GM19395 (cell line): ENCODE measurements at regions not wholly inside any gene's neighbourhood (a gene's known extent, or its start where the extent isn't known, plus 50 kb on each side); places are given as distances from the start of the nearest gene placed in this dataset.

Source experiments
- ATAC-seq: cut with Tn5 transposase; IDR thresholded peaks from one replicate; pipeline ENCODE4 v1.9.1; 2021; ENCODE audit warnings: mild to moderate bottlenecking, moderate library complexity; ENCODE audit not compliant: unreplicated experiment

DNA sequence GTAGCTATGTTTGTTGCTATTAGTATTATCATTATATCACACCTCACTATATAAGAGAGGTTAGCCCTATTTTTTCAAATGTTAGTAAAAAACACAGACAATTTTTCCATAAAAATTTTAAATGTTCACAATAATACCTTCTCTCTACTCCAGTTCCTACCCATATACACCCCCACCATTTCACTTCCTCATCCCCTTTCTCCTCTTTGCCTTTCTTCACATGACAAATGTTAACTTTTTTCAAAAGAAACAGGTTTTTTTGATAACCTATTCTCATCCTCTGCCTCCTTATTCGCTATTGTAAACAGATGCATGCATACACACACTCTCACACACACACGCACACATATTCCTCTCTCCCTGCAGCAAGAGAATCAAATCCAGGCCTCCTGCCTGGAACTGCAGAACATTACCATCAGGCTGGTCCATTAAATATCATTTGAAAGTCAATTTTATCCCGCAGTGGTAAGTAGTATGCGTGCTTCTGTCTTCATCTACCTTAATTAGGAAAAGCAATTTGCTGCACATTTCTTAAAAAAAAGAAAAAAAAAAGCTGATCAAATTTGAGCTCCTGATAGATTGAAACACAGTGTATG, 55.5 kb downstream of the MID1IP1 start:
- ATAC-seq: no peak

DNA sequence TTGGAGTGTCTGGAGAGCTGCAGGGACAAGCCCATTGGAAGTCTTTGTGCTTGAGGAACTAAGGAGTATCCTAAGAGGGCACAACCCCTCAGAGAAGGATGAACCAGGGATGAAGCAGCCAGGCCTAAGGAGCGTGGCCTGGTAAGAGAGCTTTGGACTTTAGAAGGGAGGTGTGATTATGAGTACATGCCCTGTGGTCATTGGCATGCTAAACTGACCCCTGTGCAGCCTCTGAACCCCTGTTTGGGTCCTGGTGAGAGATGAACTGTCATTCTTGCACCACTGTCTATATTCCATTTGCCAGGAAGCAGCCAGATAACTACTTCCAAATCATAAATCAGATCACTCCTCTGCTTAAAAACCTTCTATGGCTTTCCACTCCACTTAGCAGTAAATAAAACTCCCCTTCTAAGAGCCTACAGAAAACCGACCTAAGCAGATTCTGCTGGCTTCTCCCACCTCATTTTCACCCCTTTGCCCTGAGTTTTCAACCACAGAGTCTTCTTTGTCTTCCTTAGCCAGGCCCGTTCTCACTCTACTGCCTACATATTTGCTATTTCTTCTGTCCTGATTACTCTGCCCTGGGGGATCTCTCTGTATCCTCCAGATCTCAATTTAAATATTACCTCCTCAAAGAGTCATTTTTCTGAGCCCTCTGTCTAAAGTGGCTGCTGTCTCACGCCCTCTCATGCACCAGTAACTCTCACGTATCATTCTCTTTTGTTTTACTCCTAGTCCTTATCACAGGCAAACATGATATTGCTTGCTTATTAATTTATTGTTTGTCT, 56.7 kb downstream of the MID1IP1 start:
- no peak for ATAC-seq

DNA sequence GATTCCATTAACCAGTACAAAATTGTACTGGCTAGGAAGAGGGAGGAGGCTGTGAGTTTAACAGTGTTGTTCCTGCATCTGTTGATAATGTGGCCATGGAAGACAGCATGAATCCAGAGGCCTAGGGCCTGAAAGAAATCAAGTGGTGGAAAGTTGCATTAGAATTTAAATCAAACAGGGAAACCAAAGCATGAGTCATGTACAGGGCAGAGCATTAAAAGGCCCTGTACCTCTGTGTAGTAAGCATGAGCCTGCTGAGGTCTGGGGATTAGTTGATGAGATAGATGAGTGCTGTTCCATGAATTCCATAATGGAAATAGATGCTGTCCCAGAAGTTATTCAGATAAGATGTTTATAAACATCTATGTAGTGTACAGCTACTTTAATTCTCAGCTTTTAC, 58.3 kb downstream of the MID1IP1 start:
- no peak for ATAC-seq

- ATAC-seq: no peak
These were observed 59.1 kb downstream of the MID1IP1 start for GRCh38 chrX:38860106-38861013.

GRCh38 chrX:38861489-38861888, 60.2 kb downstream of the MID1IP1 start:
- no peak for ATAC-seq

- no peak for ATAC-seq
These were observed 60.8 kb downstream of the MID1IP1 start for GRCh38 chrX:38862100-38862499.

DNA sequence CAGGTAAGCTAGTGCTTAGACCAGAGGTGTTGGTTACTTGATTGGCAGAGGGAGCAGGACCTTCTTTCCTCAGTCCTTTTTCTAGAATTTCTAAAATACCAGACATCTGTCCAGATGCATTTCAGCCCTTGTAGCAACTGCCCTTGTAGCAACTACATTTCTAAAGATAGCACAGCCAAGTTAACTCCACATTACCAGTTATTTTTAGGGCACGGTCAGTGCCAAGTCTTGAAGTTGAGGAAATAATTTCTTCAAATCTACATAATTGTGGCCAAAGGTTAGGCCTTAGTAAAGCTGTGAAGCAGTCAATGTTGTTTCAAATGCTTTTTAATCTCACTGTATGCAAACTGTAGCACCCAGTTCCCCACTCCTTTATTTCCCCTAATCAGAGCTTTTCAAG, 62.9 kb downstream of the MID1IP1 start:
- no peak for ATAC-seq

DNA sequence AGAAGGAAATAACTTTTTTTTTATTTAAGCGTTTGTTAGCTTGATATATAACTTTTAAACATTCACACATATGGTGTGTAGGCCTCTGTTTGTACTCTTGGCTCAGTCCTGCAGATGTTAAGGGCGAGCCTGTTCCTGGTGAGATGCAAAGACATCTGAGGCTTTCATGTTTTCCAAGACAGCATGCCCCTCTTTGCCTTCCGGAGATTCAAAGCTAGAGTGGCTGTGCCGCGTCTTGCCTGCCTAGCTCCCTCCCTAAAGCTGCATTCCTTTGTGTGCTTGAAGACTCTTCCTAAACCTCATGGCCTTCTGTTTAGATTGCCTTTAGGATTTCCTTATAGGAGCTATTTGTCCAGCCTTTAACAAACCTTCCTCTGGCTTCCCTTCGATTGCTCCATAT, 67.1 kb downstream of the MID1IP1 start:
- ATAC-seq: no peak

- no peak for ATAC-seq
These were observed 67.7 kb downstream of the MID1IP1 start for GRCh38 chrX:38868941-38869401.

GRCh38 chrX:38870361-38870895, 69.2 kb downstream of the MID1IP1 start:
- ATAC-seq: no peak

GRCh38 chrX:38871129-38872029, 70.1 kb downstream of the MID1IP1 start:
- ATAC-seq: no peak

- ATAC-seq: no peak
These were observed 76.1 kb downstream of the MID1IP1 start for GRCh38 chrX:38877366-38877765.

DNA sequence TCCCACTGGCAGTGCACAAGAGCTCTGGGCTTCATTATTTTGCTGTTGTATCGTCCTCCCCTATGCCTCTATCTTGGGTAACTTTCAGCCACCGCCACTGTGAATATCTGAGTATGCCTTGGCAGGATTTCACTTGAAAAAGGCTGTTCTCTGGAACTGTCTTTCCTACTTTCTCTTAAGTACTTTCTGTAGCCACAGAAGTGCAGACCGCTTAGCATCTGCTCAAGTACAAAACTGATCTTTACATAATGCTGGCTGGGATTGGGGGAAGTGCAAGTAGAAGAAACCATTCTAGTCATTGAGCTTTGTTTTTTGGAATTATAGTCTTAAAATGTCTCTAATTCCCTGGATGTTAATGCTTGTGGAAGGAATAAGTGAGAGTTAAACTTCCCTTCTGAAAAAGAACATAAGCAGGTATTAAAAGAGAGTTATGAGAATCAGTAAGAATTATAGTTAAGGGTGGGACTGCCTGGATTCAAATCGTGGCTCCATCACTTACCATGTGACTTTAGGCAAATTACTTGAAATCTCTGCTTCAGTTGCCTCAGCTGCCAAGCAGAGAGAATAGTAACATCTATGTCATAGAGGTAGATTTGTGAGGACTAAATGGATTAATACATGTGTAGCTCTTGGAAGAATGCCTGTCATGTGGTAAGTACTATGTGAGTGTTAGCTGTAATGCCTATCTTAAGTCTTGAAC, 77.5 kb downstream of the MID1IP1 start:
- no peak for ATAC-seq

DNA sequence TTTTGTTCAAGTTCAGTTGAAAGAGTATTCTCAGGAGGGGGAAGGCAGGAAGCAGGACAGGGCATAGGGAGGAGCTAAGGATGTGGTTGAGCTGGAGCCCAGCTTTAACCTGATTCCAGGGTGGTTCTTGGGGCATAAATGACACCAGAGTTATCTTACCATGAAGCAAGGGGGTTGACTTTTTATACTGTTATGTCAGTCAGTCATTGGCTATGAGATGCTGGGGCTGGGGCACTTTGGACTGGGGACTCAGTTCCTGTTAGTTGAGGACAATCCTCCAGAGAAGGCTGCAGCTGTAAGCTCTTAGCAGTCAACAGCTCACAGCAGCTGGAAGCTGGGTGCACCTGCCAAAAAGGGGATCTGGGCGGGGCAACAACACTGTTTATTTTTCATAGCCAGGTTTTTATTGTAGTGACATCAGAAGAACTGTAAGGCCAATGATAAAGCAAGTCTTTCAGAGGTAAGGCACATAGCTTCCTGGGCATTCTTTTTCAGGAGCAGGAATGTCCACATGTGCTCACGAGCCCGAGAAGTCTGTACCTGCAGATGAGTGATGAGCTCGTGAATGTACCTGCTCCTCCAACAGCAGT, 78.5 kb downstream of the MID1IP1 start:
- peak; percentile 68 for ATAC-seq

DNA sequence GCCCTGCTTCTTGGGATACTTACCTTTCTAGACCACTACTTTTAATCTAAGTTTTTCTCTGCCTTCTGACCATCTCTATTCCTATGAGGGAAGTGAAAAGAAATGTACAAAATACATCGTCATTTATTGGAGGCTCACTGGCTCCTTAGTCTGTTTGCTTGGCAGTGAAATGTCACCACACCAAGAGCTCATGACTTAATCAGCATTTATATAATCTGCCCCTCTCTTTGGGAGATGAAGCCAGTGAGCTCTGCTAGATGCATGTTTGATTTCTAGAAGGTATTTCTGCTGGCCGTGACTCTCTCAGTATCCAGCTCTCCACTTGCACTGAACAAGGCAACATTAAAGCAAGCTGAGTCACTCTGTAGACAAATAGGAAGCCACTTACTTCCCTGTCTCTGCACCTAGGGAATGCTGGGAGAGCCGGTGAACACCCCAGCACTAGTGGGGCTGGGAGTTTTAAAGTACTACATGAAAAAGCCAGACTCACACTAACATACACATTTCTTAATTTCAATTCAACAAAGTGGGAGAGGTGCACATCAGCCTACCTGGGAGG, 79.1 kb downstream of the MID1IP1 start:
- ATAC-seq: no peak

DNA sequence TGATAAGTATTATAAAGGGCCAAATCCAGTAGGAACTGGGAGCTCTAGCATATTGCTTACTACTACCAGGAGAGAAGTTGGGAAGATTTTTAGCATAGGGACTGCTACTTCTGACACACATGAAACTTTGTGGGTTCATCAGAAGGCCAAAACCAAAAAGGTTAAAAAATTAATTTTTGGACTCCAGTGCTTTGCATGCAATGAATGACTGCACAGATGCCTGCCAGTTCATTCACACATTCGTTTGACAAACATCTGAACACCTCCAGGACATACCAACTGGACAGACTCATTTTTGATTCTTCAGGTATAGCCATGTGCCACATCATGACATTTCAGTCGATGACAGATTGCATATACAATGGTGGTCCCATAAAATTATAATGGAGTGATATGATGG, 79.8 kb downstream of the MID1IP1 start:
- ATAC-seq: no peak

GRCh38 chrX:38881727-38882126, 80.5 kb downstream of the MID1IP1 start:
- ATAC-seq: no peak

GRCh38 chrX:38882894-38883626, 81.8 kb downstream of the MID1IP1 start:
- ATAC-seq: no peak
